ENCODE measurements at regions not wholly inside any gene's neighbourhood (a gene's known extent, or its start where the extent isn't known, plus 50 kb on each side); places are given as distances from the start of the nearest gene placed in this dataset.

GRCh38 chr13:83333614-83334388 is 548.5 kb downstream of the SLITRK1 start:
- no peak for DNase-seq (ENCODE audit: low spot score)

GRCh38 chr13:83332751-83333150 is 549.5 kb downstream of the SLITRK1 start:
- DNase-seq (ENCODE audit: low spot score), result no peak

DNA sequence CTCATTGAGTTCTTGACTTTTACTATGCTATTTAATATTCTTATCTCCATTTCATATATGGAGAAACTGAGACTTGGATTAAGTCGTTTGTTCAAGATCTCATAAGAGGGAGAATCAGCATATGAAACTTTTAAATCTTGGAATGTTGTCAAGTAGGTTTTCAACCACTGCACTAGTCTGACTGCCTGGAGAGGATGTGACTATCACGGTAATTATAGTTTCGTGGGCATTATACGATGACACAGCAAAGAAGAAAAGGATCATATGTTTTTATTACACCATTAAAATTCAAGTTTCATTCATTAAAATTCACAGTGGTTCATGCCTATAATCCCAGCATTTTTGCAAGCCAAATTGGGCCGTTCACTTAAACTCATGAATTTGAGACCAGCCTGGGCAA is 555.2 kb downstream of the SLITRK1 start:
- no peak for DNase-seq (ENCODE audit: low spot score)

DNA sequence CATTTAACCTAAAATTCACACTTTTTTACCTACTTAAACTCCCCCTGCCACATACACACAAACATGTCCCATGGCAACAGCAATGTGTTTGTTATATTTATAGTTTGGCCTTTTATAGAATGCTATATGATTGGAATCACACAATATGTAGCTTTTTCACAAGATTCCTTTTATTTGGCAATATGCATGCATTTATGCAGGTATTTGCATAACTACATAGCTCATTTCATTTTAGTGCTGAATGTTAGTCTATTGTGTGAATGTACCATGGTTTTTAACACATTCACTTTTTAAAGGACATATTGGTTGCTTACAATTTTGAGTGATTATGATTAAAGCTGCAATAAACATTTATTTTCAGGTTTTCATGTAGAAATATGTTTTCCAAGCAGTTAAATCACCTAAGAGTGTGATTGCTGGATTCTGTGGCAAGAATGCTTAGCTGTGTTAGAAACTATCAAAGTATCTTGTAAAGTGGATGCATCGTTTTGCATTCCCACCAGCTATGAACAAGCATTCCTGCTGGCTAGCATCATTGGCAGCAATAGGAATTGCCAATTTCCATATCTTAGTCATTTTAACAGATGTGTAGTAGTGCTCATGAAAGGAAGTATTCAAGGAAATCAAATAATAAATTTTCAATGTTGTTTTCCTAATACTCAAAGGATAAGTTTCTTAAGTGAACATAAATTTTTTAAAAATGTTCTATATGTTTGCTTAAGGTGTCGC is 557.0 kb downstream of the SLITRK1 start:
- DNase-seq (ENCODE audit: low spot score), result no peak

GRCh38 chr13:83311886-83312577 is 570.2 kb downstream of the SLITRK1 start:
- DNase-seq (ENCODE audit: low spot score), result no peak

GRCh38 chr13:83298617-83299016 is 583.7 kb downstream of the SLITRK1 start:
- no peak for DNase-seq (ENCODE audit: low spot score)

- no peak for DNase-seq (ENCODE audit: low spot score)
These were observed 584.5 kb downstream of the SLITRK1 start for GRCh38 chr13:83297586-83298290.

GRCh38 chr13:83295686-83296085 is 586.6 kb downstream of the SLITRK1 start:
- DNase-seq (ENCODE audit: low spot score), result no peak

- DNase-seq (ENCODE audit: low spot score), result no peak
These were observed 595.5 kb downstream of the SLITRK1 start for GRCh38 chr13:83286737-83287136.

DNA sequence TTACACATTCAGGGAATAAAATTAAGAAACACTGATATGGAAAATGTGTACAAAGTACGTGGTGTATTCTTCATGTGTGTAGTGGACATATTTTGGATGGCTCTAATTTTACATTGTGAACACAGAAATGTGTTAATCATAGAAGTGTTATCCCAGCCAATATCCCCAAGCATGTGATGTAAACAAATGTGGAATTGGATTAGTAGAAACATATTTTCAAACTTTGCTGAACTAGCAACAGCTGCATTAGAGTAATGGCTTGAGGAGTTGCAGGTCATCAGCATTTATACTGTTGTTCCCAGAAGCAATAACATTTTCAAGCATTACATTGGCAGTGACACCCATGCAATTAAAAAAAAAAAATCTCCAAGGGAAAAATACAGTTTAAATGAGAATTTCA is 600.6 kb downstream of the SLITRK1 start:
- no peak for DNase-seq (ENCODE audit: low spot score)

DNA sequence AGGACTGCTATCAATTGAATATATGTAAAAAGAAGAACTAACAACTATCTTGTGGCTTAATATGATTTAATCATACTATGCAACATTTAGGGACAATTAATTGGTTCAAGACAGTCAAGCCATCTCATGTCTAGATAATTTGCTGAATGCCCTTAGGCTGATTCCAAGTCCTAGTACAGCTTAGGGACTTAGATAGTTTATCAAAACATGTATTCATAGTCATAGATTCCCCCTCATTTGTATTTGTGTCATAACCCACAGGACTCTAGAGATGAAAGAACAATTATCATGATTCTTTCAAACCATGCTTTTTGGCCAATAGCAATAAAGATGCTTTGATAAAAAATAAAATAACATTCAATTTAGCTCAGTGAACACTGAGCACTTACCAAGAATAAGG is 607.6 kb downstream of the SLITRK1 start:
- no peak for DNase-seq (ENCODE audit: low spot score)

DNA sequence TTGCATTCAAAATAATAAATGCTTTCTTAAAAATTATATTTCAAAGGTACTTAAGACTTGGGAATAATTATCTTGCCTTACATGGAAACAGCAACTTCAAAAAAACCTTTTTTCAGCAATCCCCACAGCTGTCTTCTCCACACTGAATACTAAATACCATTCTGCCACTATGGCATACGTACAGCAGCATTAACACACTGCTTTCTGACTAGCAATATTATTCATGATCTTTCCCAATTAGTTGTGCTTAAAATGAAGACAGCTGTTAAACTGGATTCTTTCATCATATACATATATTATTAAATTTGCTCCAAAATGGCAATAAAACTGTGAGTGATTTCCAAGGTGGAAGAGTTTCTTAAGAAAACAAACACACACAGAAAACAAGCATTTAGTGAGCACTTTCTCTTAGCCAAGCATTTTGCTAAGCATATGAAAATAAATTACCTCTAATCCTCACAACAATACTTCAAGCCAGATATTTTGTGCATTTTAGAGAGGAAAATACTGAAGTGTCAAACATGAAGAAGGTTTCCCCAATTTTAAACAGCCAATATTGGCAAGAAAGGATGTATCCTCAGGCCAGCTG is 609.5 kb downstream of the SLITRK1 start:
- no peak for DNase-seq (ENCODE audit: low spot score)

GRCh38 chr13:83272076-83272475 is 610.2 kb downstream of the SLITRK1 start:
- no peak for DNase-seq (ENCODE audit: low spot score)

- DNase-seq (ENCODE audit: low spot score), result no peak
These were observed 617.0 kb downstream of the SLITRK1 start for GRCh38 chr13:83265279-83265678.

DNA sequence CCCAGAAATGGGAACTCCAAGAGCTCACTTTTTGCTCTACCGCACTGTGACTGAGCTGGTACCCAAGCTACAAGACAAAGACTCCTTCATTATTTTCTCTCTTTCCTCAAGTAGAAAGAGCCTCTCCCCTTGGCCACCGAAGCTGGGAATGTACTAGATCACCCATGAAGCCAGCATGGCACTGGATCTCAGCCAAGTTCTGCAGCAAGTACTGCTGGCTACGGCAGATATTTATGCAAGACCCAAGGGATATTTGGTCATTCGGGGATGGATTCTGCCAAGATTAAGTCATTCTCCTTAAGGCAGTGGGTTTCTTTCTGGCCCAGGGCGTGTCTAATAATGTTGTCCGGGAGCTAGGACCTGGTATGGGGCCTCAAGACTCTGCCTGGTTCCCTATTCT is 633.5 kb downstream of the SLITRK1 start:
- no peak for DNase-seq (ENCODE audit: low spot score)

DNA sequence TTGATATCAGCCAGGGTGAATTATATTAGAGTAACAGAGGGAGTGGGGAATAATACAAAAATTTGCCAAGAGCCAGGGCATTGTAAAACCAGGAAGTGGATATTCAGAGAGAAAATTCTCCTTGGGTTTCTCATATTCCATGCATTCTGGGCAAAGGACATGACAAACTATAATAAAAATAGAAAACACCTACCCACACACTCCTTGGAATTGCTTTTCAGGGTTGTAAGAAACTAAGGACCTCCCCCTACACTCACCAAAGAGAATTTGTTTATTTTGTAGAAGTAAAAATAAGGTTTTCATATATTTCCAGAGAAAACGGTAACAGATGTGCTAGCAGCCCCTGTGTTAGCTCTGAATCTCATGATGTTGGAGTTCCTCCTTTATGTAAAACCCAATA is 649.6 kb downstream of the SLITRK1 start:
- DNase-seq (ENCODE audit: low spot score), result no peak

DNA sequence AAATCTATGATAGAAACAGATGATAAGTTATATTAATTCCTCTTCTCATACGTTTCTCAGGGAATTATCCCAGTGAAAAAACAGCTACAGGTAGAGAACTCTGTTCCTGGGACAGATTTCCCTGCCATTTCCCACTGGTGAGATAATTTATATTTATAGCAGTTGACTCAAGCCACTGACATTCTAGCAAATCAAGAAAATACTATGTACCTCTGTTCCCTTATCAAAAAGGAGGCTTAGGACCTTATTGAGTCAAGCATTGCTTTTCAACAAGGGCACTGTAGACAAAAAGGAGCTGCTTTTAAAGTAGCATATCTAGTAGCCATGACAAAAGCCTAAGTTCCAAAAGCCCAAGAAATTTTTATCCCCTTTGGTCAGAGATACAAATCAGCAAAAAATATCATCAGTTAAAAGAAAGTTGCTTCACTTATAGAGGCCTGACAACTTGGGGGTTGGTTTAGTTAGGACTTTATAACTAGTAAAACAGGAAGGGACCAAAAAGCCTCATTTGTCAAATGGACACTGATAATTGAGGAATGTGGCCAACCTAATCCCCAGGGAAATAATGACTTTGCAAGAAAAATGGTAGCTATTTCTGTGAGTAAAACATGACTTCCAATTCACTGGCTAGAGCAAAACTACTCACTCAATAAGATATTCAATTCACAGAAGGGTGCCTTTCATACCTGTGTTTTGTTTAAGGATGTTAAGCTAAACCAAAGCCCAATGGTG is 652.5 kb downstream of the SLITRK1 start:
- no peak for DNase-seq (ENCODE audit: low spot score)

GRCh38 chr13:83223546-83223945 is 658.7 kb downstream of the SLITRK1 start:
- no peak for DNase-seq (ENCODE audit: low spot score)

DNA sequence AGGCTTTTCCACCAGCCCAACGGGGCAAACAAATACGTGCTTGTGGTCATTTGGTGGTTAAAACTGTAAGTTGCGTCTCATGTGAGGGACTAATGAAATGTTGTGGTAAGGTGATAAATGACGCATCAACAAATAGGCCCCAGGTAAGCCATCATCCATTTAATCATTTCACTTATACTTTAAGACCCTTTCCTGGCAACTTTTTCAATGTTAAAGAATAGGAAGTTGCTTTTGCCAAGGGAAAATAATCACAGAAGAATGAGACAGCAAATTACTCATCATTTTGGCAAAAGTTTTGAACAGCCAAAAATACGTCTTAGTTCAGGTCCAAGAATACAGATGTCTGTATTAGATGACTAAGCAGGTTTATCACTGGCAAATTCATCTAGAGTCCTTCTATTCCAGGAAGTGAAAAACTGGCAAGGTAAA is 660.4 kb downstream of the SLITRK1 start:
- DNase-seq (ENCODE audit: low spot score), result no peak

DNA sequence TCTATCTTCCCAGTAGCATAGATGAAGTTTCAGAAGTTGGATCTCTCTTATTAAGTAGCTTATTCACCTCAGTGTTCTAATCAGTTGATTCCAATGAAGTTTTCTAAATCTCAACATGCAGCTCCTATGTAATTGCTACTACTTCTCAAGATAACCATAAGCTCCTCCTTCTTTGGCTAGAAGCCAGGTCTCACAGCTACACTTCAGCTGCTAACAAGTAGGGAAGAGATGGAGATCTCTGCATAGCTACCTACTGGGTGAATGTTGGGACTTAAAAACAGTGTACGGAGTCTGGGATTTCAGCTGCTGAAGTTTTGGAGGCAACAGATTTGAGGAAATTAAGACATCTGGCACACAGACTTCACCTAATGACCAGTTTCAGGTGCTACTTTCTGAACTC is 661.0 kb downstream of the SLITRK1 start:
- no peak for DNase-seq (ENCODE audit: low spot score)

DNA sequence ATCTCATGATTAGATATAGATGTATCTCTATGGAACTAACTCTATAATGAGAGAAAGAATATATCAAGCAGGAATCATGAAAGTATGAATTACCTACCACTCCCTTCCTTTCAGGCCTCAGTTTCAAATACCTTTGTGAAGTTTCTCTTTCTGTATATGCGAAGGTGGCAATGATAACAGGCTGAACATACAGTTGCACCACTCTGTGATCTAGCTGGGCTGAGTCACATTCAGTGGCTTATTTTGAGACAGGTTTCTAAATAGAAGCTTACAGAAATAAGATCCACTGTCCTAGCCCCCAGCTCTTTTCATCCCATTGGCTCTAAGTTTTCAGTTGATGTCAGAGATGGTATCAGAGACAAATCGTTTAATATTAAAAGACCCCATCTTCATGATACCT is 662.0 kb downstream of the SLITRK1 start:
- no peak for DNase-seq (ENCODE audit: low spot score)

Data from mucosa of gallbladder (tissue), 1 donor.